A549 (cell line): ENCODE measurements at regions not wholly inside any gene's neighbourhood (a gene's known extent, or its start where the extent isn't known, plus 50 kb on each side); places are given as distances from the start of the nearest gene placed in this dataset.

Experiments used
- ATAC-seq, 2 experiments: fragments of 200-7000 bp in 1 of 2; fragments of >200 bp in 1 of 2; cut with Nextera tagmentation in 1 of 2; cut with Tn5 transposase in 1 of 2; 3 replicates each; pipeline versions ENCODE4 v1.8.0 to v1.9.1; 2018 to 2020; ENCODE audit warnings: mild to moderate bottlenecking in 1 of 2, moderate library complexity in 1 of 2
- CTCF ChIA-PET: fragments of 300-600 bp; sonication (Branson Sonifier 250); formaldehyde crosslinking; extraction: SDS; loops from one replicate; lab custom pipeline; 2021; ENCODE audit warnings: antibody characterized with exemption, inconsistent platforms; lab: Yijun Ruan, JAX
- POLR2A ChIA-PET: fragments of 350-600 bp; formaldehyde crosslinking; extraction: SDS; loops from one replicate; lab custom pipeline; 2021; ENCODE audit warnings: antibody characterized with exemption, inconsistent platforms; lab: Yijun Ruan, JAX
- DNase-seq, 2 experiments: peaks; one replicate each; pipeline versions ENCODE4 v3.0.0 to v3.0.0-alpha.2; 2011 to 2016; ENCODE audit warnings: low read depth in 1 of 2, low spot score in 1 of 2
- FAIRE-seq: peaks from 2 replicates; lab custom pipeline; 2011; peaks lifted over from hg19 to GRCh38; lab: Jason Lieb, UNC
- H3K27ac ChIP-seq, 2 experiments: fragments of >200 bp; sonication (Bioruptor Twin); formaldehyde crosslinking; 3 replicates each; pipeline ENCODE4 v1.5.1; 2016 to 2017
- H3K4me1 ChIP-seq: fragments of >200 bp; sonication (Bioruptor Twin); formaldehyde crosslinking; 3 replicates; pipeline ENCODE4 v1.6.1; 2016
- H3K4me2 ChIP-seq: fragments of >200 bp; sonication (Bioruptor Twin); formaldehyde crosslinking; 3 replicates; pipeline ENCODE4 v1.6.1; 2016
- H3K4me3 ChIP-seq: fragments of >200 bp; sonication (Bioruptor Twin); formaldehyde crosslinking; 3 replicates; pipeline ENCODE4 v1.5.1; 2016
- H3K9me3 ChIP-seq: fragments of >200 bp; sonication (Bioruptor Twin); formaldehyde crosslinking; 3 replicates; pipeline ENCODE4 v1.6.1; 2016
- BCL3 ChIP-seq: fragments of >200 bp; sonication (Bioruptor Twin); formaldehyde crosslinking; IDR thresholded peaks from 3 replicates; pipeline ENCODE4 v1.6.1; 2016
- CBX2 ChIP-seq: fragments of 200-600 bp; sonication (generic); IDR thresholded peaks from 2 replicates; pipeline ENCODE4 v1.6.1; 2016; ENCODE audit warnings: low read depth, mild to moderate bottlenecking, borderline replicate concordance
- CBX8 ChIP-seq: fragments of 200-600 bp; sonication (generic); IDR thresholded peaks from 2 replicates; pipeline ENCODE4 v1.6.1; 2016
- CEBPB ChIP-seq, 2 experiments: fragments of >200 bp in 1 of 2; sonication (Bioruptor Twin) in 1 of 2; formaldehyde crosslinking in 1 of 2; IDR thresholded peaks; 2 replicates each; pipeline ENCODE4 v1.6.1; 2012 to 2016
- ELK1 ChIP-seq: fragments of 150-350 bp; IDR thresholded peaks from 2 replicates; pipeline ENCODE4 v1.6.1; 2014; ENCODE audit warnings: low read depth, mild to moderate bottlenecking, low read length
- EP300 ChIP-seq, 2 experiments: fragments of >200 bp; sonication (Bioruptor Twin); formaldehyde crosslinking; IDR thresholded peaks; 2 replicates in 1 of 2; 3 replicates in 1 of 2; pipeline ENCODE4 v1.6.1; 2016 to 2017
- ESRRA ChIP-seq: fragments of 150-350 bp; IDR thresholded peaks from 2 replicates; pipeline ENCODE4 v1.6.1; 2014; ENCODE audit warnings: mild to moderate bottlenecking, low read length, borderline replicate concordance
- FOSB ChIP-seq: fragments of 250-450 bp; sonication (Bioruptor Pico); IDR thresholded peaks from 2 replicates; pipeline ENCODE4 v1.5.0; 2020; ENCODE audit warnings: mild to moderate bottlenecking, moderate library complexity
- FOSL2 ChIP-seq, 2 experiments: fragments of 450-650 bp in 1 of 2; fragments of >200 bp in 1 of 2; sonication (Bioruptor Twin) in 1 of 2; formaldehyde crosslinking; IDR thresholded peaks; 2 replicates each; pipeline versions ENCODE4 v1.5.0 to v1.6.1; 2016 to 2020; ENCODE audit warnings: mild to moderate bottlenecking in 1 of 2, moderate library complexity in 1 of 2
- FOXS1 ChIP-seq: fragments of 250-450 bp; sonication (Bioruptor Pico); IDR thresholded peaks from 2 replicates; pipeline ENCODE4 v1.5.0; 2020; ENCODE audit warnings: mild to moderate bottlenecking, moderate library complexity
- HDAC2 ChIP-seq: fragments of 200-600 bp; sonication (generic); IDR thresholded peaks from 2 replicates; pipeline ENCODE4 v1.6.1; 2016
- HMGXB4 ChIP-seq: fragments of 250-450 bp; sonication (Bioruptor Pico); IDR thresholded peaks from 2 replicates; pipeline ENCODE4 v1.5.0; 2021; ENCODE audit warnings: mild to moderate bottlenecking, moderate library complexity, borderline replicate concordance
- HOXA7 ChIP-seq: fragments of 250-450 bp; sonication (Bioruptor Pico); IDR thresholded peaks from 2 replicates; pipeline ENCODE4 v1.5.0; 2020; ENCODE audit warnings: mild to moderate bottlenecking, moderate library complexity
- HOXB13 ChIP-seq: fragments of 250-450 bp; sonication (Bioruptor Pico); IDR thresholded peaks from 2 replicates; pipeline ENCODE4 v1.5.0; 2020; ENCODE audit warnings: low read depth, mild to moderate bottlenecking, moderate library complexity
- JUN ChIP-seq, 2 experiments: fragments of >200 bp; sonication (Bioruptor Twin); formaldehyde crosslinking; IDR thresholded peaks; 2 replicates in 1 of 2; 3 replicates in 1 of 2; pipeline ENCODE4 v1.6.1; 2016 to 2017
- KDM1A ChIP-seq: fragments of 200-600 bp; sonication (generic); IDR thresholded peaks from 2 replicates; pipeline ENCODE4 v1.6.1; 2016; ENCODE audit warnings: low read depth, mild to moderate bottlenecking
- MAFK ChIP-seq: fragments of 450-650 bp; IDR thresholded peaks from 2 replicates; pipeline ENCODE4 v1.6.1; 2014; ENCODE audit not compliant: partially characterized antibody
- MAZ ChIP-seq: fragments of 150-350 bp; IDR thresholded peaks from 2 replicates; pipeline ENCODE4 v1.6.1; 2014; ENCODE audit warnings: antibody characterized with exemption, low read depth, low read length, borderline replicate concordance
- MYC ChIP-seq: IDR thresholded peaks from 2 replicates; pipeline ENCODE4 v1.6.1; 2012; ENCODE audit warnings: mild to moderate bottlenecking, inconsistent platforms, low read length, improper control_type of control experiment, borderline replicate concordance
- RAD21 ChIP-seq, 2 experiments: fragments of >200 bp in 1 of 2; sonication (Bioruptor Twin) in 1 of 2; formaldehyde crosslinking in 1 of 2; IDR thresholded peaks in 1 of 2; conservative IDR thresholded peaks in 1 of 2; 2 replicates in 1 of 2; 3 replicates in 1 of 2; pipeline ENCODE4 v1.6.1; 2012 to 2018; ENCODE audit warnings: inconsistent platforms in 1 of 2
- RARB ChIP-seq: fragments of 250-450 bp; sonication (Bioruptor Pico); IDR thresholded peaks from 2 replicates; pipeline ENCODE4 v1.8.0; 2021; ENCODE audit warnings: mild to moderate bottlenecking, moderate library complexity
- RNF2 ChIP-seq: fragments of 200-600 bp; sonication (generic); IDR thresholded peaks from 2 replicates; pipeline ENCODE4 v1.6.1; 2016; ENCODE audit warnings: low read depth, mild to moderate bottlenecking, antibody characterized with exemption, moderate library complexity, borderline replicate concordance
- SREBF2 ChIP-seq: fragments of 450-650 bp; IDR thresholded peaks from 2 replicates; pipeline ENCODE4 v1.6.1; 2014; ENCODE audit warnings: mild to moderate bottlenecking, moderate library complexity
- USF2 ChIP-seq: fragments of 450-650 bp; IDR thresholded peaks from 2 replicates; pipeline ENCODE4 v1.6.1; 2014; ENCODE audit warnings: antibody characterized with exemption
- ZC3H11A ChIP-seq: fragments of 450-650 bp; IDR thresholded peaks from 2 replicates; pipeline ENCODE4 v1.6.1; 2014; ENCODE audit warnings: antibody characterized with exemption, mild to moderate bottlenecking
- ZNF302 ChIP-seq: fragments of 250-450 bp; sonication (Bioruptor Pico); IDR thresholded peaks from 2 replicates; pipeline ENCODE4 v1.9.0; 2021; ENCODE audit warnings: inconsistent platforms, mild to moderate bottlenecking, moderate library complexity
- ZSCAN20 ChIP-seq: fragments of 250-450 bp; sonication (Bioruptor Pico); IDR thresholded peaks from 2 replicates; pipeline ENCODE4 v1.8.0; 2022; ENCODE audit warnings: mild to moderate bottlenecking, moderate library complexity
- WGBS: methylation state at CpG from one replicate; pipeline ENCODE4 v1.1.6; 2017; ENCODE audit errors: missing lambda C conversion rate; 5-methylcytosine and 5-hydroxymethylcytosine counted together

GRCh38 chr16:64282181-64282580 is 839.7 kb downstream of the CDH11 start:
- TF ChIP-seq ZNF302 (CRISPR knock-in tag) (no peak), SREBF2 (no peak), CBX2 (no peak), ZC3H11A (no peak), JUN (IDR thresholded peaks at IDR 0.05) (no peak), USF2 (no peak), ZSCAN20 (no peak), MYC (no peak), FOSL2 (IDR thresholded peaks at IDR 0.05) (no peak), FOSL2 (CRISPR knock-in tag; IDR thresholded peaks at IDR 0.05) (no peak), ELK1 (no peak), RNF2 (no peak), CBX8 (no peak), FOSB (CRISPR knock-in tag) (no peak), RARB (CRISPR knock-in tag) (no peak), HMGXB4 (CRISPR knock-in tag) (no peak), BCL3 (no peak)
- Histone ChIP-seq H3K4me3 (no peak overlapping the region), H3K4me2 (no peak overlapping the region), H3K4me1 (no peaks in the 10 kb centered on the region), H3K9me3 (no peaks in the 10 kb centered on the region), H3K27ac (no peak overlapping the region)
- FAIRE-seq, result no peak
- no peak for ATAC-seq
- ChIA-PET POLR2A (no interaction called here), CTCF (no interaction called here)
- DNase-seq, result no peak
- 15% methylated on average over 3 of the region's 3 CpGs for WGBS

- FAIRE-seq (no peak), ATAC-seq (no peak), DNase-seq (peak in 1 of 2 experiments; percentile 1)
- WGBS, result 18% methylated on average over 9 of the region's 9 CpGs
- Histone ChIP-seq H3K4me2 (no peak overlapping the region), H3K4me1 (no peaks in the 10 kb centered on the region), H3K4me3 (no peak overlapping the region), H3K9me3 (no peaks in the 10 kb centered on the region), H3K27ac (no peak overlapping the region)
- ChIA-PET CTCF (no interaction called here), POLR2A (no interaction called here)
- TF ChIP-seq MYC, result no peak
- no peak for TF ChIP-seq CBX8
- TF ChIP-seq EP300 (IDR thresholded peaks at IDR 0.05), result no peak
- no peak for TF ChIP-seq HDAC2
- no peak for TF ChIP-seq MAFK
- no peak for TF ChIP-seq HOXB13 (CRISPR knock-in tag)
- TF ChIP-seq FOXS1 (CRISPR knock-in tag), result no peak
- TF ChIP-seq CEBPB (IDR thresholded peaks at IDR 0.05), result no peak
- TF ChIP-seq ZSCAN20, result no peak
- TF ChIP-seq ZC3H11A, result no peak
- TF ChIP-seq HOXA7, result no peak
- TF ChIP-seq RARB (CRISPR knock-in tag), result no peak
- no peak for TF ChIP-seq MAZ
- TF ChIP-seq RAD21 (conservative IDR thresholded peaks at IDR 0.05 in 1 of 2, IDR thresholded peaks at IDR 0.05 in 1 of 2), result no peak
- TF ChIP-seq ESRRA, result no peak
- TF ChIP-seq HMGXB4 (CRISPR knock-in tag), result no peak
- TF ChIP-seq KDM1A, result no peak
- TF ChIP-seq FOSB (CRISPR knock-in tag), result no peak
Measured at GRCh38 chr16:64280317-64280716, 841.5 kb downstream of the CDH11 start.
